Gastrocnemius medialis (tissue), 4 donors: ENCODE measurements at regions not wholly inside any gene's neighbourhood (a gene's known extent, or its start where the extent isn't known, plus 50 kb on each side); places are given as distances from the start of the nearest gene placed in this dataset.

Experiments used
- POLR2A ChIP-seq, 2 donors: fragments of 450-650 bp; IDR thresholded peaks; one replicate each; pipeline ENCODE4 v1.6.1; 2017; ENCODE audit warnings: antibody characterized with exemption in 2 of 2, mild to moderate bottlenecking in 2 of 2, moderate library complexity in 2 of 2
- TF ChIP-seq, protein P1 (sequence below), 5 experiments: fragments of 450-650 bp in 3 of 5; fragments of 200-600 bp in 2 of 5; sonication (generic) in 2 of 5; IDR thresholded peaks in 4 of 5; conservative IDR thresholded peaks in 1 of 5; 1 replicate in 4 of 5; 2 replicates in 1 of 5; pipeline ENCODE4 v1.5.1; 2016 to 2019; ENCODE audit warnings: antibody characterized with exemption in 5 of 5, mild to moderate bottlenecking in 3 of 5, moderate library complexity in 3 of 5

DNA sequence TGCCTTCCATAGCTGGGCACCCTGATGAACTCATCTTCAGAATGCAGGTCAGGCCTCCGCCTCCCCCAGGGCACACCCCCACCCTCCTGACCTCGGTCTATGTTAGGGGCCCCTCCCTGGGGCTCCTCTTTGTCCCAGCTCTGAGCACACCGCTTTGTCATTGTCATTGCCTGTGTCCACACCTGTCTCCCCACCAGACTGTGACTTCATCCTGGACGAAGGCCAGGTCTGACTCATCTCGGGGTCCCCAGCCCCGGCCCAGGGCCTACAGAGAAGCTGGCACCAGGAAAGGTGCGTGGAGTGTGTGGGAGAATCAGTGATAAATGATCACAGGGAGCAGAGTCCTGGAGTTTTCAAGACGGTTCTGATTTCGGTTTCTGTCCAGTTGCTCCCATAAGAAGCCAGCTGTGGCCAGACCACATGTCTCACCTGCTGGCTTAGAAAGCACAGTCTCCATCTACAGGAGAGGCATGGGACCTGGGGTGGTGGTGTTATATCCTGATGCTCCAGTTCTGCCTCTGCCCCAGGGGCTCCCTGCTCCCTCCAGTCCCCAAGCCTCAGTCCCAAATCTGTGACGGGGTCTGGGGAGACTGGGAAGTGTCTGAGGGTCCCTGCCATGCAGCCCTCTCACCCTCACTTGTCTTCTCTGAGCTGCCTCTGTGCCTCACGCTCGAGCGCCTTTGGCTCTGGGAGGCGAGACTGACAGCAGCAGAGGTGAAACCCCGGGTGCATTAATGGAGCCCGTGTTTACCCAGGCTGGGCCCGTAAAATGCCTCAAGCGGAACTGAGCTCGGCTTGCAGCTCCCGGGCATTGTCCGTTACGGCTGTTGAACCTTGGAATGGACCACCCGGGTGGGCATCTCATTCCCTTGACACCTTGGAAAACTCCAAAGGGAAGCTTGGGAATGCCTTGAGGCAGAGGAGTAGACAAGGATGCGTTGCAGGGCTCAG, 85.5 kb upstream of the WNT11 start:
- TF ChIP-seq, protein P1, sequence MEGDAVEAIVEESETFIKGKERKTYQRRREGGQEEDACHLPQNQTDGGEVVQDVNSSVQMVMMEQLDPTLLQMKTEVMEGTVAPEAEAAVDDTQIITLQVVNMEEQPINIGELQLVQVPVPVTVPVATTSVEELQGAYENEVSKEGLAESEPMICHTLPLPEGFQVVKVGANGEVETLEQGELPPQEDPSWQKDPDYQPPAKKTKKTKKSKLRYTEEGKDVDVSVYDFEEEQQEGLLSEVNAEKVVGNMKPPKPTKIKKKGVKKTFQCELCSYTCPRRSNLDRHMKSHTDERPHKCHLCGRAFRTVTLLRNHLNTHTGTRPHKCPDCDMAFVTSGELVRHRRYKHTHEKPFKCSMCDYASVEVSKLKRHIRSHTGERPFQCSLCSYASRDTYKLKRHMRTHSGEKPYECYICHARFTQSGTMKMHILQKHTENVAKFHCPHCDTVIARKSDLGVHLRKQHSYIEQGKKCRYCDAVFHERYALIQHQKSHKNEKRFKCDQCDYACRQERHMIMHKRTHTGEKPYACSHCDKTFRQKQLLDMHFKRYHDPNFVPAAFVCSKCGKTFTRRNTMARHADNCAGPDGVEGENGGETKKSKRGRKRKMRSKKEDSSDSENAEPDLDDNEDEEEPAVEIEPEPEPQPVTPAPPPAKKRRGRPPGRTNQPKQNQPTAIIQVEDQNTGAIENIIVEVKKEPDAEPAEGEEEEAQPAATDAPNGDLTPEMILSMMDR (IDR thresholded peaks at IDR 0.05 in 4 of 5, conservative IDR thresholded peaks at IDR 0.05 in 1 of 5) = no peak
- TF ChIP-seq POLR2A (IDR thresholded peaks at IDR 0.05) = no peak
